ENCODE measurements at regions not wholly inside any gene's neighbourhood (a gene's known extent, or its start where the extent isn't known, plus 50 kb on each side); places are given as distances from the start of the nearest gene placed in this dataset.

DNA sequence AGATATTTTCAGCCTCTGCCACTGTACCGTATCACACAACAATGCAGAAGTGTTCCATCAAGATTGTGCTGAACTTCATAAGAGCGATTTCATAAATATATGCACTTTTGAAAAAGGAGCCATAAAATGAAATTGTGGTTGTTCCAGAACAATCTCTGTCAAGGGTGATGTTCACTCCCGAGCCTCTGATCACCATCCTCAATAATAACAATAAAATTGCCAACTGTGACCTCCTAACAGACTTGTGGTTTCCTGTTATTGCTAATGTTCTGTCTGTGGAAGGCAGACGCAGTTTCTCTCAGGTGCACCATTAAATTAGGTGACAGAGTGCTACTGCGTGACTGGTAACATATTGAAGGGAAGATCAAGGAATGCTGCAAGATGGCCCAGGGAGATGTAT is 383.7 kb downstream of the SOCS6 start:
- no peak for DNase-seq (ENCODE audit: low spot score)

DNA sequence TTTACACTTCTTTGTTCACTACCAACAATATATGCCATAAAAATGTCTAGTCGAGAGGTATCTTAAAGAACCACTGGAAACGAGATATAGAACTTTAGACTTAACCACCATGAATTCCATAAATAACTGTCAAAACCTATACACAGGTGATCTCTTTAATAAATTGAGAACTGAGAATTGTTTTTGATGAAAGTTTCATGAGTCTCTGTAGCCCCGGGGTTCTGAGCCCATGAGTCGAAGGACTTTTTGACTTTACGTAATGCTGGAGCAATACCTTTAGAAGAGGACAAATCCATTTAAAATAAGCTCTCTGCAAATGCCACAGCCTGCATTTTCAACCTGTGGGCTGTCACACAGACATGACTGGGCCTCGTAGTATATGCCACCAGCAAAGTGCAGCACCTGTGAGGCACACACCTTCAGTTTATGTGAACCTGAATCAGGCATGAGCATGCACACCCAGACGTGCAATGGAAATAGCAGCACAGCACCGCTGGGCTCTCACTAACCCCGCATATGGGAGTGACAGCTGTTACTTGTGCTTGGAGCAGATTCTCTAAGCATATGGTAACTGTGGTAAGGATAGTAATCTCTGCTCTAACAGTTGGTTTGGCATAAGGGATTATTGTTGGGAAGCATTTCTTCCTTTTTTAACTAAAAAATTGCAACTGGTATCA is 383.2 kb downstream of the SOCS6 start:
- no peak for DNase-seq (ENCODE audit: low spot score)

DNA sequence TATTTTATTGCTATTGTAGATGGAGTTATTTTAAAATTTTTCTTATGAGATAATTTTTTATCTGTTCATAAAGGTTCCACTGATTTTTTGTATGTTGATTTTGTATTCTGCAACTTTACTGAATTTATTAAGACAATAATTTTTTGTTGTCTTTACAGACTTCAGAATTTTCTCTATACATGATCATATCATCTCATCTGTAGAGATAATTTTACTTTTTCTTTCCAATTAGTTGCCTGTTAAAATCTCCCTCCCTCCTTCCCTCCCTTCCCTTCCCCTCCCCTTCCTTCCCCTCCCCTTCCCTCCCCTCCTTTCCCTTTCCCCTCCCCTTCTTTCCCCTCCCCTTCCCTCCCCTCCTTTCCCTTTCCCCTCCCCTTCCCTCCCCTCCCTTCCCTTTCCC is 378.1 kb downstream of the SOCS6 start:
- no peak for DNase-seq (ENCODE audit: low spot score)

DNA sequence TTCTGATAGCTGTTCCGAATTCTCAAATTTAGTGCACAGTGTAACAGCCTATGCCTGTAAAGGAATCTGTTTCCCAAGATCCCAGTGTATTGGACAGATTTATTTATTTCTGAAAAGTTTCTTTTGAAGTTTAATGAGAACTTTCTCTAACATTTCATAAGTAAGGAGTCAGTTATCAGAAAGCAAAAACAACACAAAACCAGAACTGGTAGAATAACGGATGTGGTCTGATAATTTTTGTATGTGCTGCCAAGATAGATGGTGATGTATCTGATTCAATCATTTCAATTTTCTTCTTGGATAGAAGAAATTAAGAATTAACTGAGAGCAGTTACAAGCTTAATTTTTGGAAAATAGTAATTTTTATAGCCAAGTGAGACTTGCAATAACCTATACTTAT is 374.3 kb downstream of the SOCS6 start:
- no peak for DNase-seq (ENCODE audit: low spot score)

DNA sequence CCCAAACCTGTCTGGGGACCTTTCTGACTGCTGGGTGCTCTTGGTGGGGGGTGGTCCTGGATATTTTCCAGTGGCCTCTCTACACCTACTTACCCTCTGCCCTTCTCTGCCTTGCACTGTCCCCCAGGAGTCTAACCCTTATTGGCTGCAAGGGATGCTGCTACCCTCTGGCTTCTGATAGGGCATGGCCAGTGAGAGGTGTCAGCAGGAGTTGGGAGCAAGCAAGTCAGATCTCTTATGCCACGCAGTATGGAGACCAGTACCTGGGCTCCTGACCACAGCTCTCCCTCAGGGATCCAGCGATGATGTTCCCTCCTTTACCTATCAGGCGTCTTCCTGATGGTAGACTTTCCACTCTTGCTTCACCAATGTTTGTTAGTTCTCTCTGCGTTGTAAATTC is 373.7 kb downstream of the SOCS6 start:
- DNase-seq (ENCODE audit: low spot score): no peak

DNA sequence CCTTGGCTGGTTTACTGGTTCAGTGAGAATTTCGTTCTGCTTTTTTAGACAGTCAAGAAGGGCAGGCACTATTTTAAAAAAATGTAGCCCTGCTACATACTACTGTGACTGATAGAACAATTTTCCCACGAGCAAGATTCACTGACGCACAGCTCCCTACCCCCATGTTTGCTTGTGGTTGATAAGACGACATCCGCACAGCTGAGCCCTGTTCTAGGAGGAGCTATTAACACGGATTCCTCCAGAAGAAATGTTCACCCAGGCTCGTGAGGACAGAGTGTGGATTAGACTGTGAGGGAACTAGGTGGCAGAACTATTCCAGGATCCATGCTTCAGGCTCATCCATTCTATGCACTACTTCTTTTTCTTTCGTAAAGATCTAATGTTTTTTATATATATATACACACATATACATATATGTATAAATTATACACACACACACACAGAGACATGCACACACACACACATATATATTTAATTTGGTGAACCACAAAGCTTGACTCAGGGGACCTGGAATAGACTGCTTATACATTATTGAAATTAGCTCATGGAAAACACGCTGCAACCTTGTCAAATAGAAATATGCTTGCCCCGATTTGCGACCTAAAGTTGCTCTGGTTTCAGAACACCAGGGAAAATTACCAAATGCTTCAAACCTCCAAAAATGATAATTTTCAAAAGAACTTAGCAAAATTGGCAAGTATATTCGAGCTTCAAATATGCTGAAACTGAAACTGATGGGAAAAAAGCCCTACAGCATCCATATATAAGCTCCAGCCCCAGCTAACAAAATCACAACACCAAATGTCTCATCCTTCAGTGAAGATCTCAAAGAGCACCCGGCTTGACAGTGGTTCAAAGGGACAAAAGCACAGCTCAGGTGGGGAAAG is 370.4 kb downstream of the SOCS6 start:
- no peak for DNase-seq (ENCODE audit: low spot score)

DNA sequence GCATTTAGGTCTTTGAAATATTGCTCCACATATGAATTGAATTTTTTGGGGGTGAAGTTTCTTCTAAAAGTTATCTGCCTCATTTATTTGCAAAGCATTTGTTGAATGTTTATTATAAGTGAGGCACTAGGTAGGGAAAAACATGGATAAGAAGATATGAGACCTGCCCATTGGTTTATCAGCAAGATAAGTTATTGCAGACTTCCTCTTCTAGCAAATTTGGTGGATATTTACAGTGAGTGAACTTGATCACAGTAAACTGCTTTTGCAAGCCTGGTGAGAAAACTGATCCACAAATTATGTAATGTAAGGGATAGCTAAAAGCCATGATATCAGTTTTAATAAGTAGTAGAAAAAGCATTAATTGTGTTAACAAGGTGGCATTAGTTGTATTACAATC is 364.8 kb downstream of the SOCS6 start:
- DNase-seq (ENCODE audit: low spot score): no peak

DNA sequence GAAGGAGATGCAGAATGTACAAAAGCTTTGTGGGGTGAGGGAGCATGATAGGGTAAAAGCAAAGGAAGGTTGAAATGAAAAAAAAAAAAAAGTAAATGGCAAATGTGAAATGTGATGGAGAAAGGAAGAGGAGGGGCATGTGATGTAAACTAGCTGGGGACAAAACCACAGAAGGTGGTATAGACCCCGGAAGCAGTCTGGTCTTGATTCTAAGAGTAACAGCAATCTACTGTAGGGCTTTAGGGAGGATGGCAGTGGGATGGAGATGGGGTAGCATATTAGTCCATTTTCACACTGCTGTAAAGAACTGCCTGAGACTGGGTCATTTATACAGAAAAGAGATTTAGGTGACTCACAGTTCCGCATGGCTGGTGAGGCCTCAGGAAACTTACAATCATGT is 362.0 kb downstream of the SOCS6 start:
- DNase-seq (ENCODE audit: low spot score): no peak

DNA sequence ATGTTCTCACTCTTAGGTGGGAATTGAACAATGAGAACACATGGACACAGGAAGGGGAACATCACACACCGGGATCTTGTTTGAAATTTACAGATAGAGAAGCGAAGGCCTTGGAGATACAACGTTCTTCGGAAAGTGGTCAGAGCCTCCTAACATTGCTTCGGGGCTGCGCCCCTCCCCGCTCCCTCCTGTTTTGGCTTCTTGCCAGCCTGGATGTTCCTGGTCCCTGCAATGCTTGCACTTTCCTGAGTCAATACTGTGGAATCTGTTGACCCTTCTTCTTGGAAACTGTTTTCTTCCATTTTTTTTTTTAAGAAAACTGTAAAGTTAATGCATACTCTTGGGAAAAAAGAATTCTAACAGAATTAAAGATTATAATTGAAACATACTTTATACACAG is 360.8 kb downstream of the SOCS6 start:
- no peak for DNase-seq (ENCODE audit: low spot score)

DNA sequence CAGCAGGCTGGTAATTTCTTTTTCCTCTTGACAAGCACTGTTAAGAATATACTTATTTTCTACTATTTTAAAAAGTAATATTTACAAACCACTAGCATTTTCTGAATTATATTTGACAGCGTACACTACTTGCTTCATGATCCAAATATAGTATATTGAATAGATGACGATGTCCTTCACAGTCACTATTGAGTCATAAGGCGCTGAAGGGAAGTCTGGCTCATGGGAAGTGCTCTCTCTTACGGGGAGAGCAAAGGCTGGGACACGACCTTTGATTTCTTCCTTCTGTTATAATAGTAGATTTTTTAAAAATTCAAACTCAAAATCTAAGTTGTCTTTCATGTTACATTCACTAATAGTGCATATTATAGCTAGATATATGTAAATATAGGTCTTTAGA is 357.1 kb downstream of the SOCS6 start:
- no peak for DNase-seq (ENCODE audit: low spot score)

DNA sequence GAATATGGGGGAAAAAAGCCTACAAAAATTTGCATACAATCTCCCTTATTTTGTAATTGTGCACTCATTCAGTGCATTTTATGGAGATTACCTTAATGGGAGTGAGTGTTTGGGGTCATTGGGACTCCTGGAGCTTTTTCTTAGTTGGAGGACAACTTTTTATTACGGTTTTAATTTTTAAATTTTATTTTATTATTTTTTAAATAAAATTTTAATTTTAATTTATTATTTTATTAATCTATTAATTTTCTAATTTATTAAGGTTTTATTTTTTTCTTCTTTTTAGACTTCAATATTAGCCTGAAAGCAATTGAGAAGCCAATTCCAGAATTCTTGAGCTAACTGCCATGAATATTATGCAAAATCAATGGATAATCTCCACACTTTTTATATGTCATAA is 355.0 kb downstream of the SOCS6 start:
- no peak for DNase-seq (ENCODE audit: low spot score)

DNA sequence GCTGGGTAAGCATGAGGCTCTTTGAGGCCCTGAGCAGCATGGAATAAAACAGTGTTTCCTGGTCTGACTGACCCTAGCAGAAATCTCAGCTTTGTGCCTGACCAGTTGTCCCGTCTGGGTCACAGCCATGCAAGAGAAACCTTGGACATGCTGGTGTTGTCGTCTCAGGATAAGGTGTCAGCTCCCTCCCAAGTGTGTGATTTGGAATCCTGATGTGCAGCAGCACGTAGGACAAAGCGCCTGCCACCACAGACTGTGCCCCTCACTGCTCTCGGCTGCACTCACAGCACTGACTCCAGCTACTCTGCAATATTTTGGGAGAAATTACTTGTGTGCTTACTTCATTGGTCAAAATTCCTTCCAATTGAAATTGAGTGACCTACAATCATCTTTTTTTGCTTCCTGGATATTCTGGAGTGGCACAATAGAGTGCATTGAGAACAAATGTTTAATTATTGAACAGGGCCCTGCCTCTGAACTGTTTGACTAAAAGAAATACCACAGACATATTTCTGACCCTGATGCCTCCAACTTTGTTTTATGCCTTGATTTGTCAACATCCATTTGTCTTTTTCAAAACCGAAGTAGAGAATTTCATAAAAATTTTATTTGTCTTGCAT is 352.4 kb downstream of the SOCS6 start:
- DNase-seq (ENCODE audit: low spot score): no peak

DNA sequence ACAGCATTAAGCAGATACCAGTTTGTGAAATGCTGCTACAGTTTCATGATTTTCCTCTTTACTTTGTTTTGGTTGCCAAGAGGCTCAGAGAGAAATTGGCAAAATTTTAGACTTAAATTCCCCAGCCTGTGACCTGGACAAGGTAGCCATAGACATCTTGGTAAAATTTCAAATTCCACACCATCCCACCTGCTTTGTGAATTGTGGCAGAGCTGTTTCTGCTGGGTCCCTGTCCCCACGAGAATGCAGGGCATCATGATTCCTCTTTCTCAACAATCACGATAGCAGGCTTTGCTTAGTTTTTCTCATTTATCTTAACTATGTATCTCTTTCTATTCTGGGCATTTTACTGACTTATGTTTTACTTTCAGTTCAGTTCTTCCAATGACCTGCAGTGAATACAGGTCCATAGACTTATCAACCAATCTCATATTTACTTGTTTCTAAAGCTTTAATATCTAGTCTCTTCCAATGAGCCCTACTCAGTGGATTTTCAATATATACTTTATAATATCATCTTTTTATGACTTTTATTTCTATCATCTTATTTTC is 351.6 kb downstream of the SOCS6 start:
- no peak for DNase-seq (ENCODE audit: low spot score)

DNA sequence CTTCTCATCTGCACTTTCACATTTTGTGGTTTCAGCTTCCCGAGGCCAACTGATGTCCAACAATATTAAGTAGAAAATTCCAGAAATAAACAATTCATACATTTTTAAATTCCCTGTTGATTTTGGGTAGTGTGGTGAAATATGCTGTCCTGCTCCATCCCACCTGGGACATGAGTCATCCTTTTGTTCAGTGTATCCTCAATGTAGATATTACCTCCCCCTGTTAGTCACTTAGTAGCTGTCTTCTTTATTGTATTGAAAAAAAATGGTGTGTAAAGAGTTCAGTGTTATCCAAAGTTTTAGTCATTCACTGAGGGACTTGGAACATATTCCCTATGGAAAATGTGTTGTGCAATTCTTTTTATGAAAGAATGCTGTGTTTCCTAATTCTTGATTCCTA is 348.1 kb downstream of the SOCS6 start:
- DNase-seq (ENCODE audit: low spot score): no peak

DNA sequence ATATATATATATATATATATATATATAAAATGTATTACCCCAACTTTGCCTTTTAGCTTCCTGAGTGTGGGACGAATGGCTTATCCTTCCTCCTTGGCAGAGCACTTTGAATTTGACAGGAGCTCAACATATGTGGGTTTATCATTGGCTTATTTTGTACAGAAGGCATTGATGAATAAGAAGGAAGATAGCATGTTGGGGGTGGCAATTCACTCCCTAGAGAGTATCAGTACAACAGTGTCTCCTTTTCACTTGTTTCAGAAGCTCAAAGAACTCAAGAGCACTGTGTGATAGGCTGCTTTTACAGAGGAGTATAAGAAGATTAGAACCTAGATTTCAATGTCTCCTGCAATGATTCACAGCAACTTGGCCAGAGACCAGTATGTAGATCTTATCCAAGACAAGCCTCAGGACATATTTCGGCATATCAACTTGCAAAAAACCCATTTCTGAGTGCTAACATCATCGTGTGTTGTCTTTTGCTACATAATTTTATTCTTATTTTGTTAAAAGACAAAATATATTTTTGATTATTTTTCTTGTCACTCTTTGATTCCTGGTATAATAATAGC is 345.8 kb downstream of the SOCS6 start:
- no peak for DNase-seq (ENCODE audit: low spot score)

DNA sequence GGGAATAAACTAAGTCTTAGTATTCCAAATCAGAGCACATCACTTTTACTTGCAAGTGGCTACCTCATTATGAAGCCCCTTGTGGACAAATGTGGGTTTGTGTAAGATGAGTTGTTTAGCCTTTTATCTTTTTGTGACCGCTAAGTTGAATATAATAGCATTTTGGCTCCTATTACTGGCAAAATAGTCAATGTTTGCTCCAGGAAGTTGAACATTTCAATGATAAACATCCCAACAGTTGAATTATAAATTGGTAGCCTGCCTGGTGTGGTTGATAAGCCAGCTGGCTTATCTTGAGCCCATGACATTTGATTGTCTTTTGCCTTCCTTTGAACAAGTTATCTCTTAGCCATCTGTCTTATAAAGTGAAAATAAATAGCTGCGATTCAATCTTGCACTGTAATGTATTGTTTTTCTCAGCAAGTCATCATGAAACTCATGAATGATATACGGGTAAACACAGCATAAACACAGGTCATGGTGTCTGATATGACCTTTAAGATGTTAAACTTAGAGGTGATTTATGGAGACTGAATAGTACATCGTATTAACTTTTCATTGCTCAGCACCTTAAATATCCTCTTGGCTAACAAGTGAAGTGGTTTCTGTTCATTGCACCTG is 338.4 kb downstream of the SOCS6 start:
- DNase-seq (ENCODE audit: low spot score): no peak

DNA sequence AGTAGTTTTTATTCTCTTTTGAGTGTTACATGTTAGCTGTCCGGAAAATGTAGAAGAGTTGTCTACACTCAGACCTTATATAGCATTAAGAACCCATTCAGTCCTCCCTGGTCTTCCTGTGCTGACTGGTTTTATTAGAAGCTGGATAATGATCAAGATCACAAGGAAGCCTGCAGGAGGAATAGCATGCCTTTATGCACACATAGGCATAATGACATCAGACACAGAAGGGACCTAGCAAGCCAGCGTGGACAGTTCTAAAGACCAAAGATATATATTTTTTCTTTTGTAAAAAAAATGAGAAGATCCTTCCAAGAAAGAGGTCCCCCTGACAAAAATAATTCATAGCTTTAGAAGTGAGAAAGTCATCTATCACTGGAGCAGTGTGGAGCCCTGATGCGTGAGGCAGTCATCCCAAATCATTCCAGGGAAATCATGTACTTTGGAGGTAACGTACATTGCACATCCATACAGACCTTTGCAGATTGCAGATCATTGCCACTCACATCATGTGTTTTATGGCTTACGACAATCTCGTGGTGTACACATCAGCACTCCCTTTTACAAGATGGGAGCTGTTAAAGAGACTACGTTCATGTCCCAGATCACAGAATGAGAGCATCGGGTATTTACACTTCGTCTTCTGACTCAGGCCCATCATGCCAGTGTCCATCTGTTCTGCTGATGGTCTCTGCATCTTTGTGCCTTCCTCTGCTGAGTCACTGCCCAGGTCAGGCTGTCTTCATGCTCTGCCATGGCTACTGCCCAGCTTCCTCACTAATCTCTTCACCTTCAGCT is 334.0 kb downstream of the SOCS6 start:
- no peak for DNase-seq (ENCODE audit: low spot score)

DNA sequence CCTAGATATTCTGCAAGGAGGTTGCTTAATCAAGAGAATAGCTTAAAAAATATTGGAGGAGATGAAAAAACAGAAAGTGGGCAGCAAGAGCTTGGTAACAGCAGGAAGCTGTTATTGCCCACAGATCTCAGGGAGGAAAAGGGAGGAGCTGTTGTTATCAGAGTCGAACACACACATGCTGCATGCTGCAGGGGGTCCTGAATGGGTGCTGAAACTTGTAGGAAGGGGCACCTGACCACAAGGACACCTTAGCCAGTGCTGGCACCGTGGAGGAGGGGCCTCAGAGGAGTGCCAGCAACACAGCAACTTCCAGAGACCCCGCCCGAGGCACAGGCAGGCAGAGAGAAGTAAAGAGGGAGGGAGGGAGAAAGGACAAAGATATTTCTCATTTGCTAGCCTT is 332.9 kb downstream of the SOCS6 start:
- DNase-seq (ENCODE audit: low spot score): no peak

DNA sequence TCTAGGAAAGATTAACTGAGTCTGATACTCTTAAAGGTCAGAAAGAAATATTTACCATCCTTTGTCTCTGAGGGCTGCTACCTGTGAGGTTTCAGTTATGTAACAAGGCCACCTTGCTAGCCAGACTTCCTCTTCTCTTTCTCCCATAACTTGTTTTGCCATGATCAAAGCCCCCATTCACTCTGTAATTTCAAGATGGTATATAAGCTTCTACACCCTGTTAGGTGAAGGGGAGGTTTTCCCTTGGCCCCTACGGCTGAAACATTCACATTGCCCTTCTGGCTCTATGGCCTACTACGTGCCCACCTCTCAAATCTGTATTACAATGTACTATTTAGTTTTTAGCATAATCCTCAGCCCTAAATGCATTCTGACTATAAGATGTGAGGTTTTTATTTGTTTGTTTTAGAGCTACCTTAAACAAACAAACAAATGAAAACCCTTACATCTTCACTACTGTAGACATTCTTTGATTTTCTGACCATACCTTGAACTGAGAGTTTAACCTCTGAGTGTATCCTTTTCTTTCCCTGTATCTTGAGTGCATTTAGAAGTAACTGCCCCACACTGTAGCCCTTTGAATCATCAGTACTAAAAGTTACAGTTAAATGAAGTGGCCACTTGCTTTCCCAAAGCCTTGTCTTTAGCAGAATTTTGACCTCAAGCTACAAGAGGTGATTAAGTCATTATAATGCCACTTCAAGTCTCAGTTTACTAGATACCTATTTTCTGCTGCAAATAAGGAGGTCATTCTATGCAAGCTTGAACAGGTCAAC is 332.2 kb downstream of the SOCS6 start:
- no peak for DNase-seq (ENCODE audit: low spot score)

DNA sequence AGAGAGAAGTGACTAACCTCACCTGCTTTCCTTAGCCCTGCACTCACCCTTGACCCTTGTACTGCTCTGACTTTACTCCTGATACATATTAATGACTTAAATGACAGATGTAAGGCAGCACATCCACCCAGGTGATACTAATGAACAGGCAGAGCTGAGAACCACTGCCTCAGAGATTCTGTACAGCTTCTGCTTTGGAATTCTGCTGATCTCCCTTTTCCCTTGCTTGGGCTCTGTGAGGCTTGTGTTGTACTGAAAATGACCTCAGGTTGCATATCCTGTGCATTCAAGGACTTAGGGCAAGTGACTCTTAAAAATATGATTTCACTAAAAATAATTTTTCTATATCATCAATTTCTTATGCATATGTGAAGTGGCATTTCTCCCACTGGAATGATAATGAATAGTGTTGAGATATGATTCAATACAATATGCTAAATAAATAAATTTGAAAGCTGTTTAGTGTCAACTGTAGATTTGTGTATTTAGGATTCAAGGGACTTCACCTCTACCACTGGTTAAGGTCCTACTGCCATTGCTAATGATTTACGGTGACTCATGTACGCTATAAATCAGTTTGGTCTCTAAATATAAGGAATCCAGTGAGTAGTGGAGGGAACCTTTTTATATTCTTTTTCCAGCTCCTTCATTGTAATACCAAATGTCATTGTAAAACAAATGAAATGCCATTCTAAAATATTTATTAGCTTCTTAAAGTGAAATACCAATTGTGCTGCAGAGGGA is 328.3 kb downstream of the SOCS6 start:
- no peak for DNase-seq (ENCODE audit: low spot score)

Measured in iPS-NIHi11 (cell line).